ENCODE measurements at regions not wholly inside any gene's neighbourhood (a gene's known extent, or its start where the extent isn't known, plus 50 kb on each side); places are given as distances from the start of the nearest gene placed in this dataset.

GRCh38 chr1:195637539-195637938 is 970.7 kb downstream of the KCNT2 start:
- TF ChIP-seq, protein P1, sequence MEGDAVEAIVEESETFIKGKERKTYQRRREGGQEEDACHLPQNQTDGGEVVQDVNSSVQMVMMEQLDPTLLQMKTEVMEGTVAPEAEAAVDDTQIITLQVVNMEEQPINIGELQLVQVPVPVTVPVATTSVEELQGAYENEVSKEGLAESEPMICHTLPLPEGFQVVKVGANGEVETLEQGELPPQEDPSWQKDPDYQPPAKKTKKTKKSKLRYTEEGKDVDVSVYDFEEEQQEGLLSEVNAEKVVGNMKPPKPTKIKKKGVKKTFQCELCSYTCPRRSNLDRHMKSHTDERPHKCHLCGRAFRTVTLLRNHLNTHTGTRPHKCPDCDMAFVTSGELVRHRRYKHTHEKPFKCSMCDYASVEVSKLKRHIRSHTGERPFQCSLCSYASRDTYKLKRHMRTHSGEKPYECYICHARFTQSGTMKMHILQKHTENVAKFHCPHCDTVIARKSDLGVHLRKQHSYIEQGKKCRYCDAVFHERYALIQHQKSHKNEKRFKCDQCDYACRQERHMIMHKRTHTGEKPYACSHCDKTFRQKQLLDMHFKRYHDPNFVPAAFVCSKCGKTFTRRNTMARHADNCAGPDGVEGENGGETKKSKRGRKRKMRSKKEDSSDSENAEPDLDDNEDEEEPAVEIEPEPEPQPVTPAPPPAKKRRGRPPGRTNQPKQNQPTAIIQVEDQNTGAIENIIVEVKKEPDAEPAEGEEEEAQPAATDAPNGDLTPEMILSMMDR (conservative IDR thresholded peaks at IDR 0.05) = no peak
- no peak for TF ChIP-seq EZH2 (IDR thresholded peaks at IDR 0.05; ENCODE audit: low read depth)
- CTCF ChIA-PET = no interaction called here
- no peak for DNase-seq
- no peaks in the 10 kb centered on the region for H3K9me2 ChIP-seq (ENCODE audit: insufficient read depth)
- no peaks in the 10 kb centered on the region for H3K9me3 ChIP-seq (ENCODE audit: insufficient read depth, low read depth)
- no peaks in the 10 kb centered on the region for H3K4me1 ChIP-seq (replicated peaks; ENCODE audit: insufficient read depth)
- H3K27ac ChIP-seq = no peak overlapping the region
- intact Hi-C loops (cut with micrococcal nuclease; ENCODE audit: unreplicated experiment) = no loop called here
- no peaks in the 10 kb centered on the region for H3F3A ChIP-seq (ENCODE audit: insufficient read depth, low read depth)
- H2AFZ ChIP-seq = peak overlapping the region; percentile 64
- no peaks in the 10 kb centered on the region for H3K36me3 ChIP-seq (ENCODE audit: low read depth)
- BruUV-seq (replicated peaks) = no TSS peak
- no peaks in the 10 kb centered on the region for H3K27me3 ChIP-seq (ENCODE audit: insufficient read depth, low read depth)
- H3K79me2 ChIP-seq (ENCODE audit: low read depth) = no peaks in the 10 kb centered on the region
- POLR2A ChIA-PET (ENCODE audit: unreplicated experiment) = no interaction called here
- no peak overlapping the region for H3K4me3 ChIP-seq
- no peak overlapping the region for H3K4me2 ChIP-seq
- no peaks in the 10 kb centered on the region for H4K20me1 ChIP-seq (ENCODE audit: insufficient read depth)

DNA sequence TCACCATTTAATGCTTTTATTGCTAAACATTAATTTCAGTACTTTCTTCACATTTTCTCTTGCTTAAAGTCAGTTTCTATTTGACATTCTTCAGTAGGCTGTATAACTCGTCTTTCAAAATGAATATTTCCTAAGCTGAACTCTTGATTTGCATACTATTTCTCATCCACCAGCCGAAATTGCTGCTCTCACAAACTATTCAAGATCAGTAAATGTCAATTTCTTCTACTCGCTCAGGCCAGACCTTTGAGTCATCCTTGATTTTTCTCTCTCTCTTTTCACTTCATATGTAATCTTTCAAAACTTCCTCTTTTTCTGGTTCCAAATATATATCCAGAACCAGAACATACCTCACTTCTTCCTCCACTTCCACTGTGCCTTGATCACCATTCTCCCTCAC is 990.0 kb downstream of the KCNT2 start:
- Histone ChIP-seq H2AFZ (no peak overlapping the region), H4K20me1 (ENCODE audit: insufficient read depth) (no peaks in the 10 kb centered on the region), H3K27me3 (ENCODE audit: insufficient read depth, low read depth) (no peaks in the 10 kb centered on the region), H3K27ac (no peak overlapping the region), H3K79me2 (ENCODE audit: low read depth) (no peaks in the 10 kb centered on the region), H3K9me2 (ENCODE audit: insufficient read depth) (no peaks in the 10 kb centered on the region), H3K9me3 (ENCODE audit: insufficient read depth, low read depth) (no peaks in the 10 kb centered on the region), H3K36me3 (ENCODE audit: low read depth) (no peaks in the 10 kb centered on the region), H3K4me2 (no peak overlapping the region), H3F3A (ENCODE audit: insufficient read depth, low read depth) (no peaks in the 10 kb centered on the region), H3K4me1 (replicated peaks; ENCODE audit: insufficient read depth) (no peaks in the 10 kb centered on the region), H3K4me3 (no peak overlapping the region)
- no TSS peak for BruUV-seq (replicated peaks)
- ChIA-PET CTCF (no interaction called here), POLR2A (ENCODE audit: unreplicated experiment) (no interaction called here)
- DNase-seq = no peak
- TF ChIP-seq, protein P1 (conservative IDR thresholded peaks at IDR 0.05) = no peak
- TF ChIP-seq EZH2 (IDR thresholded peaks at IDR 0.05; ENCODE audit: low read depth) = no peak
- intact Hi-C loops (cut with micrococcal nuclease; ENCODE audit: unreplicated experiment) = no loop called here

DNA sequence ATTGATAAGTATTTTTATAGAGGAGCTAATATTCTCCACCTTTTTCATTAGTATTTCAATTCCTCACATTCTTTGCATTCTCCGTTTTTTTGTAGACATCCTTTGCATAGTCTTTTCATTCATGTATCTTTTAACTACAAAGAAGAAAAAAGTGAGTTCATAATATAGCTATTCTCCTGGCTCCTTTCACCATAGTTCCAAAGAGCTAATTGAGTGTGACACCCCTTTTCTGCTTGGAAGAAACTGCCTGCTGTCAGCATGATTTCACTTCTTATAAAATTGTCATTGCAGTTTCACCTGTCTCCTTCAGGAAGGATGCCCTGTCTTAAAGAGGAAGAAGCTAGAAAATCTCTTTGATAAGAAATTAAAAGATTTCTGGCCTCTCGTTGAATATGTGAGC is 991.1 kb downstream of the KCNT2 start:
- Histone ChIP-seq H3F3A (ENCODE audit: insufficient read depth, low read depth) (no peaks in the 10 kb centered on the region), H3K4me3 (no peak overlapping the region), H2AFZ (no peak overlapping the region), H3K4me2 (no peak overlapping the region), H3K79me2 (ENCODE audit: low read depth) (no peaks in the 10 kb centered on the region), H3K36me3 (ENCODE audit: low read depth) (no peaks in the 10 kb centered on the region), H3K4me1 (replicated peaks; ENCODE audit: insufficient read depth) (no peaks in the 10 kb centered on the region), H3K27ac (no peak overlapping the region), H3K27me3 (ENCODE audit: insufficient read depth, low read depth) (no peaks in the 10 kb centered on the region), H3K9me3 (ENCODE audit: insufficient read depth, low read depth) (no peaks in the 10 kb centered on the region), H4K20me1 (ENCODE audit: insufficient read depth) (no peaks in the 10 kb centered on the region), H3K9me2 (ENCODE audit: insufficient read depth) (no peaks in the 10 kb centered on the region)
- no peak for TF ChIP-seq EZH2 (IDR thresholded peaks at IDR 0.05; ENCODE audit: low read depth)
- TF ChIP-seq, protein P1 (conservative IDR thresholded peaks at IDR 0.05) = no peak
- no peak for DNase-seq
- no TSS peak for BruUV-seq (replicated peaks)
- ChIA-PET POLR2A (ENCODE audit: unreplicated experiment) (no interaction called here), CTCF (no interaction called here)
- intact Hi-C loops (cut with micrococcal nuclease; ENCODE audit: unreplicated experiment) = no loop called here

All from PC-9 (cell line).